Upper lobe of left lung (tissue), 6 donors: ENCODE measurements at regions not wholly inside any gene's neighbourhood (a gene's known extent, or its start where the extent isn't known, plus 50 kb on each side); places are given as distances from the start of the nearest gene placed in this dataset.
A peak's percentile ranks its signal among the peaks of the same experiment; 100 is the strongest.

Experiments
- ATAC-seq, 2 donors: fragments of 200-7000 bp; cut with Tn5 transposase; one replicate each; pipeline ENCODE4 v1.9.1; 2022; ENCODE audit warnings: mild to moderate bottlenecking in 2 of 2, moderate library complexity in 2 of 2; ENCODE audit not compliant: low FRiP score in 2 of 2
- DNase-seq, 2 donors: peaks; one replicate each; pipeline ENCODE4 v3.0.0-alpha.2; 2019 to 2020
- H3K27ac ChIP-seq, 4 donors: fragments of 200-600 bp; sonication (generic); one replicate each; pipeline ENCODE4 v1.5.1; 2016 to 2019
- H3K27me3 ChIP-seq, 4 donors: fragments of 200-600 bp; sonication (generic); one replicate each; pipeline ENCODE4 v1.5.1; 2017 to 2019
- H3K36me3 ChIP-seq, 4 donors: fragments of 200-600 bp; sonication (generic); one replicate each; pipeline ENCODE4 v1.5.1; 2016 to 2019
- H3K4me1 ChIP-seq, 4 donors: fragments of 200-600 bp; sonication (generic); one replicate each; pipeline ENCODE4 v1.5.1; 2018 to 2019
- H3K4me3 ChIP-seq, 4 donors: fragments of 200-600 bp; sonication (generic); one replicate each; pipeline ENCODE4 v1.5.1; 2017 to 2019; ENCODE audit warnings: mild to moderate bottlenecking in 2 of 4, moderate library complexity in 1 of 4
- H3K9me3 ChIP-seq, 4 donors: fragments of 200-600 bp; sonication (generic); one replicate each; pipeline ENCODE4 v1.5.1; 2018 to 2019
- CTCF ChIP-seq, 6 experiments: fragments of 450-650 bp in 4 of 6; fragments of 200-600 bp in 2 of 6; sonication (generic) in 2 of 6; IDR thresholded peaks; one replicate each; pipeline ENCODE4 v1.5.1; 2016 to 2019; ENCODE audit warnings: antibody characterized with exemption in 6 of 6
- EP300 ChIP-seq, 4 donors: sonication (generic); formaldehyde crosslinking; IDR thresholded peaks; one replicate each; pipeline ENCODE4 v1.5.1; 2017; ENCODE audit warnings: antibody characterized with exemption in 4 of 4, control low read depth in 2 of 4
- POLR2A ChIP-seq, 4 donors: fragments of 450-650 bp; IDR thresholded peaks; one replicate each; pipeline ENCODE4 v1.5.1; 2016 to 2017; ENCODE audit warnings: antibody characterized with exemption in 4 of 4, mild to moderate bottlenecking in 2 of 4
- POLR2AphosphoS5 ChIP-seq, 2 donors: sonication (generic); formaldehyde crosslinking; IDR thresholded peaks; one replicate each; pipeline ENCODE4 v1.5.1; 2017; ENCODE audit warnings: antibody characterized with exemption in 2 of 2
- WGBS, 2 donors: methylation state at CpG; one replicate each; pipeline ENCODE4 v1.1.5; 2017 to 2018; 5-methylcytosine and 5-hydroxymethylcytosine counted together
- donor health status: DM: no; HTN: no; CAD: no; lungs with moderate emphysema.
- donor health status: DM: no; HTN: yes; CAD: no; lungs with severe emphysema.

GRCh38 chrX:65610481-65610880 is 57.0 kb upstream of the MSN start:
- H3K27ac ChIP-seq: peak overlapping the region in 1 of 4 donors; percentile 40
- TF ChIP-seq POLR2A (IDR thresholded peaks at IDR 0.05) (no peak), CTCF (IDR thresholded peaks at IDR 0.05) (no peak)
- ATAC-seq (no peak), DNase-seq (no peak)
- no peaks in the 10 kb centered on the region for H3K36me3 ChIP-seq
- H3K4me1 ChIP-seq: peaks cover 12 to 33% (median 21%) of the 10 kb centered on the region in 4 donors
- H3K9me3 ChIP-seq: no peaks in the 10 kb centered on the region
- H3K4me3 ChIP-seq: no peak overlapping the region
- no peaks in the 10 kb centered on the region for H3K27me3 ChIP-seq

GRCh38 chrX:65610040-65610439 is 57.4 kb upstream of the MSN start:
- peak in 1 of 2 donors; percentile 56 for ATAC-seq
- 15 to 21% methylated on average over 3 of the region's 3 CpGs for WGBS, 2 donors
- no peak for TF ChIP-seq POLR2AphosphoS5 (IDR thresholded peaks at IDR 0.05)
- peak in 1 of 4 donors; percentile 40 for TF ChIP-seq EP300 (IDR thresholded peaks at IDR 0.05)
- Histone ChIP-seq H3K4me3 (no peak overlapping the region), H3K27me3 (no peaks in the 10 kb centered on the region), H3K36me3 (no peaks in the 10 kb centered on the region), H3K9me3 (no peaks in the 10 kb centered on the region), H3K27ac (peak overlapping the region in 1 of 4 donors; percentile 78), H3K4me1 (peaks cover 12 to 33% (median 21%) of the 10 kb centered on the region in 4 donors)
- no peak for DNase-seq

DNA sequence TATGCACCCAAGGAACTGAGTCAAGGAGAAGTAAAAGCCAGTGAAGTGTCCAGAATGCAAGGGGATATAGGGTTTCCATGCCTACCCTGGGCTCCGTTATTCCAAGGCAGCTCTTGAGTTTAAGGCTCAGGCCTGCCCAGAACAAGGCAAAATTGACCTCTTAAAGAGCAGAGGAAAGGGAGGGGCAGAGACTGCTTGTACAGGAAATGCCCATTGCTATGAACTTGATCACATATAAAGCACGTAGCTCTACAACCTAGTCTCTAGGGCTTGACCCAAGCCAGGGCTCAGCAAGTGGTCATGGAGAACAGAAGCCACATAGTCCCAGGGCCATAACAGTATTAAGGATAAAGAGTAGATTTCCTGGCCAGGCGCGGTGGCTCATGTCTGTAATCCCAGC is 58.2 kb upstream of the MSN start:
- H3K27ac ChIP-seq: peak overlapping the region; percentile 40 to 78 (median 58)
- ATAC-seq (no peak), DNase-seq (no peak)
- H3K9me3 ChIP-seq: no peaks in the 10 kb centered on the region
- peak in 1 of 2 donors; percentile 22 for TF ChIP-seq POLR2AphosphoS5 (IDR thresholded peaks at IDR 0.05)
- TF ChIP-seq EP300 (IDR thresholded peaks at IDR 0.05): no peak
- H3K27me3 ChIP-seq: no peaks in the 10 kb centered on the region
- H3K4me3 ChIP-seq: no peak overlapping the region
- H3K4me1 ChIP-seq: peaks cover 12 to 33% (median 21%) of the 10 kb centered on the region in 4 donors
- 69 to 75% methylated on average over 3 to 4 of the region's 4 CpGs for WGBS, 2 donors
- H3K36me3 ChIP-seq: no peaks in the 10 kb centered on the region

DNA sequence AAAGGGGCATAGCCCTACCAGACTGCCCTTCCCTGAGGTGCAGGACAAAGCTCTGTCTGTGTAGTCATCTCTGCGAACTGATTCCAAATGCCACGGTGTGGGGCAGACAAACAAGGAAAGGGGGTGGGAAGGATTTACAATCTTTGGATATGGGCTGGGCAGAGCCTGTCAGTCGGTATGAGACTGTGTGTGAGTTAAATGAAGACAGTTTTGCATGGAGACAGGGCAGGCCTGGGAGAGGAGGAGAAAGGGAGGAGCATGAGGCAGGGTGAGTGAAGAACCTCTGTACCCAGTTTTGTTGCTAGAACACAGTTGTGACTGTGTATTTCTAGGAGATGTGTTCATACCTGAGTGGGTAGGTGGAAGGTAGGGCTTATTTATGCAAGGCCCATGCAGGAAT is 59.4 kb upstream of the MSN start:
- peaks cover 12 to 35% (median 23%) of the 10 kb centered on the region in 4 donors for H3K4me1 ChIP-seq
- DNase-seq (no peak), ATAC-seq (no peak)
- H3K36me3 ChIP-seq: no peaks in the 10 kb centered on the region
- no peaks in the 10 kb centered on the region for H3K9me3 ChIP-seq
- TF ChIP-seq POLR2AphosphoS5 (IDR thresholded peaks at IDR 0.05): no peak
- no peak for TF ChIP-seq EP300 (IDR thresholded peaks at IDR 0.05)
- TF ChIP-seq POLR2A (IDR thresholded peaks at IDR 0.05): no peak
- no peak for TF ChIP-seq CTCF (IDR thresholded peaks at IDR 0.05)
- WGBS, 2 donors: 49 to 64% methylated on average over 3 of the region's 3 CpGs
- no peaks in the 10 kb centered on the region for H3K27me3 ChIP-seq
- peak overlapping the region in 1 of 4 donors; percentile 78 for H3K27ac ChIP-seq
- H3K4me3 ChIP-seq: no peak overlapping the region

DNA sequence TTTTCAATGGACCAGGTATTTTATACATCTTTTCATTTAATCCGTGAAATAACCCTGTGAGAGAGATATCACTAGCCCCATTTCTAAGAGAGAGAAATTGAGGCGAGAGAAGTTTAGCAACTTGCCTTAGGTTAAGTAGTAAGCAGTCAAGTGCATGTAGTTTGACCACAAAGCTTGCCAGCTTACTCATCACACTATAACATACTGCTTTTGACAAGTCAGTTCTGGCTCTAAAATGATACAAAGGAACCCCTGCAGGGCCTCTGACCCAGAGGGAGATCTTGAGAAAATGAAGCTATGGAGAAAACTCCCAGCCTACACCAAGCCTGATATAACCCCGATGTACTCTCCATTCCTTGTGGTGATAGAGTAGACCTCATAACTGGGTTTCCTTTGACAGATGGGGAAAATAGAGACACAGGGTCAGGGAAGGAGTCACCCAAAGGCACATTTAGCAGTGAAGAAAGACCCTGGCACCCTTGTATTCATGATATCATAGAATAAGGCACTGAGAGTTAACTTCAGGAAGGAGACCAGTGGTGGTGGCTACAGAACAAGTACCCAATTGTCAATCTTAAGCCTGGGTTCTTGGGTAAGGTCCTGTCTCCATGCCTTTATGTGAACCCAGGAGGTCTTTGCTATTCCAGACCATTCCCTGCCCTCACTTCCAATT is 60.2 kb upstream of the MSN start:
- Histone ChIP-seq H3K27me3 (no peaks in the 10 kb centered on the region), H3K27ac (no peak overlapping the region), H3K36me3 (no peaks in the 10 kb centered on the region), H3K9me3 (no peaks in the 10 kb centered on the region), H3K4me1 (peaks cover 17 to 43% (median 31%) of the 10 kb centered on the region in 4 donors), H3K4me3 (no peak overlapping the region)
- DNase-seq: no peak
- TF ChIP-seq POLR2AphosphoS5 (IDR thresholded peaks at IDR 0.05) (no peak), CTCF (IDR thresholded peaks at IDR 0.05) (no peak), EP300 (IDR thresholded peaks at IDR 0.05) (no peak), POLR2A (IDR thresholded peaks at IDR 0.05) (no peak)
- 91 to 96% methylated on average over 2 to 3 of the region's 3 CpGs for WGBS, 2 donors
- ATAC-seq: no peak

GRCh38 chrX:65602221-65602560 is 65.3 kb upstream of the MSN start:
- H3K4me1 ChIP-seq: peaks cover 21 to 52% (median 36%) of the 10 kb centered on the region in 4 donors
- no peaks in the 10 kb centered on the region for H3K9me3 ChIP-seq
- WGBS, 2 donors: 62 to 84% methylated on average over 2 of the region's 2 CpGs
- no peak overlapping the region for H3K4me3 ChIP-seq
- H3K27ac ChIP-seq: peak overlapping the region; percentile 80 to 90 (median 84)
- no peaks in the 10 kb centered on the region for H3K36me3 ChIP-seq
- H3K27me3 ChIP-seq: no peaks in the 10 kb centered on the region
- TF ChIP-seq POLR2AphosphoS5 (IDR thresholded peaks at IDR 0.05) (no peak), CTCF (IDR thresholded peaks at IDR 0.05) (no peak), EP300 (IDR thresholded peaks at IDR 0.05) (no peak), POLR2A (IDR thresholded peaks at IDR 0.05) (no peak)
- DNase-seq: no peak
- ATAC-seq: no peak
